GM06990 (cell line): ENCODE measurements at regions not wholly inside any gene's neighbourhood (a gene's known extent, or its start where the extent isn't known, plus 50 kb on each side); places are given as distances from the start of the nearest gene placed in this dataset.
A peak's percentile ranks its signal among the peaks of the same experiment; 100 is the strongest.

Experiments used
- DNase-seq: peaks from one replicate; pipeline ENCODE4 v3.0.0-alpha.2; 2011; ENCODE audit not compliant: insufficient read length; ENCODE audit errors: extremely low read depth
- H3K27me3 ChIP-seq: replicated peaks from 2 replicates; pipeline ENCODE4 v1.6.0; 2011; ENCODE audit warnings: low read length; ENCODE audit not compliant: control insufficient read depth, insufficient read depth
- H3K36me3 ChIP-seq: 2 replicates; pipeline ENCODE4 v1.5.1; 2011; ENCODE audit warnings: low read length; ENCODE audit not compliant: control insufficient read depth, insufficient read depth
- H3K4me3 ChIP-seq: replicated peaks from 2 replicates; pipeline ENCODE4 v1.5.1; 2011; ENCODE audit warnings: low read depth, mild to moderate bottlenecking, control low read depth, low read length
- CTCF ChIP-seq: IDR thresholded peaks from 2 replicates; pipeline ENCODE4 v1.5.1; 2011; ENCODE audit warnings: low read length, control low read depth, mild to moderate bottlenecking, inconsistent platforms; ENCODE audit not compliant: insufficient read depth, poor library complexity, severe bottlenecking

- Histone ChIP-seq H3K36me3 (no peaks in the 10 kb centered on the region), H3K27me3 (no peaks in the 10 kb centered on the region), H3K4me3 (no peak overlapping the region)
- DNase-seq = no peak
- no peak for TF ChIP-seq CTCF
Observed at GRCh38 chr18:33837191-33837590, 259.2 kb downstream of the ASXL3 start.

GRCh38 chr18:33836564-33836963 lies 258.5 kb downstream of the ASXL3 start:
- DNase-seq = no peak
- no peaks in the 10 kb centered on the region for H3K36me3 ChIP-seq
- TF ChIP-seq CTCF = no peak
- no peaks in the 10 kb centered on the region for H3K27me3 ChIP-seq
- H3K4me3 ChIP-seq = no peak overlapping the region

GRCh38 chr18:33835419-33835818 lies 257.4 kb downstream of the ASXL3 start:
- Histone ChIP-seq H3K36me3 (no peaks in the 10 kb centered on the region), H3K27me3 (no peaks in the 10 kb centered on the region), H3K4me3 (no peak overlapping the region)
- no peak for TF ChIP-seq CTCF
- no peak for DNase-seq

- no peak for DNase-seq
- no peaks in the 10 kb centered on the region for H3K27me3 ChIP-seq
- no peaks in the 10 kb centered on the region for H3K36me3 ChIP-seq
- no peak overlapping the region for H3K4me3 ChIP-seq
- TF ChIP-seq CTCF = peak; percentile 40
Observed at GRCh38 chr18:33833842-33834241, 255.8 kb downstream of the ASXL3 start.

- Histone ChIP-seq H3K36me3 (no peaks in the 10 kb centered on the region), H3K27me3 (no peaks in the 10 kb centered on the region), H3K4me3 (no peak overlapping the region)
- no peak for TF ChIP-seq CTCF
- no peak for DNase-seq
Observed at GRCh38 chr18:33831424-33831823, 253.4 kb downstream of the ASXL3 start.

- Histone ChIP-seq H3K27me3 (no peaks in the 10 kb centered on the region), H3K36me3 (no peaks in the 10 kb centered on the region), H3K4me3 (no peak overlapping the region)
- no peak for DNase-seq
- no peak for TF ChIP-seq CTCF
Observed at GRCh38 chr18:33830213-33830612, 252.2 kb downstream of the ASXL3 start.
